Endothelial cell of umbilical vein (primary cell): ENCODE measurements at regions not wholly inside any gene's neighbourhood (a gene's known extent, or its start where the extent isn't known, plus 50 kb on each side); places are given as distances from the start of the nearest gene placed in this dataset.

Source experiments
- EZH2 ChIP-seq: IDR thresholded peaks from 2 replicates; pipeline ENCODE4 v1.6.1; 2012; ENCODE audit warnings: borderline replicate concordance, low read depth, mild to moderate bottlenecking, moderate library complexity, low read length, inconsistent platforms; ENCODE audit not compliant: severe bottlenecking
- MYC ChIP-seq: IDR thresholded peaks from one replicate; pipeline ENCODE4 v1.6.1; 2011; ENCODE audit warnings: mild to moderate bottlenecking, low read depth, low read length
- POLR2A ChIP-seq: IDR thresholded peaks from 2 replicates; pipeline ENCODE4 v1.6.1; 2012; ENCODE audit warnings: low read depth, mild to moderate bottlenecking, control low read depth, low read length
- POLR2AphosphoS5 ChIP-seq: IDR thresholded peaks from 2 replicates; pipeline ENCODE4 v1.6.1; 2012; ENCODE audit warnings: low read depth, mild to moderate bottlenecking, control low read depth, low read length, moderate library complexity; ENCODE audit not compliant: insufficient read depth
- TF ChIP-seq, protein P1 (sequence below), 2 donors: IDR thresholded peaks; 1 replicate in 1 of 2; 2 replicates in 1 of 2; pipeline ENCODE4 v1.5.1; 2011; ENCODE audit warnings: low read length in 2 of 2, mild to moderate bottlenecking in 2 of 2, moderate library complexity in 2 of 2, control low read depth in 1 of 2, inconsistent platforms in 1 of 2, low read depth in 1 of 2; ENCODE audit not compliant: insufficient read depth in 1 of 2; ENCODE audit errors: extremely low read depth in 1 of 2

DNA sequence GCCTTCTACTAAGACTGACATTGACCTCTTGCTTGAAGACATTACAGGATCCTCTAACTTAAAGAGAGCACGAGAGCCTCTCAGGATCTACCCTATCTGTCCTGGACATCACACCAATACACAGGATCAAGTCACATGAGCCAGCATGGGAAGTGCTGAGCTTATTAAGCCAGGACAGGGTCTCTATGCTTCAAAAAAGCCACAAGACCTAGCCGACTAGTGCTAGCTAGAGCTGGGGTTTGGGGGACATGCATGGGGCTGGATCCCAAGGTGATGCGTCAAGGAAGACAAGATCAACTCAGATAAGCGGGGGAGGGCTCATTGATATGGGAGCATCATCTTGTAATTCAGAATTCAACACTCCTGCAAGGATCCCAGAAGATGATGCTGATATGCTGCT, 167.2 kb upstream of the TAB2 start:
- TF ChIP-seq, protein P1, sequence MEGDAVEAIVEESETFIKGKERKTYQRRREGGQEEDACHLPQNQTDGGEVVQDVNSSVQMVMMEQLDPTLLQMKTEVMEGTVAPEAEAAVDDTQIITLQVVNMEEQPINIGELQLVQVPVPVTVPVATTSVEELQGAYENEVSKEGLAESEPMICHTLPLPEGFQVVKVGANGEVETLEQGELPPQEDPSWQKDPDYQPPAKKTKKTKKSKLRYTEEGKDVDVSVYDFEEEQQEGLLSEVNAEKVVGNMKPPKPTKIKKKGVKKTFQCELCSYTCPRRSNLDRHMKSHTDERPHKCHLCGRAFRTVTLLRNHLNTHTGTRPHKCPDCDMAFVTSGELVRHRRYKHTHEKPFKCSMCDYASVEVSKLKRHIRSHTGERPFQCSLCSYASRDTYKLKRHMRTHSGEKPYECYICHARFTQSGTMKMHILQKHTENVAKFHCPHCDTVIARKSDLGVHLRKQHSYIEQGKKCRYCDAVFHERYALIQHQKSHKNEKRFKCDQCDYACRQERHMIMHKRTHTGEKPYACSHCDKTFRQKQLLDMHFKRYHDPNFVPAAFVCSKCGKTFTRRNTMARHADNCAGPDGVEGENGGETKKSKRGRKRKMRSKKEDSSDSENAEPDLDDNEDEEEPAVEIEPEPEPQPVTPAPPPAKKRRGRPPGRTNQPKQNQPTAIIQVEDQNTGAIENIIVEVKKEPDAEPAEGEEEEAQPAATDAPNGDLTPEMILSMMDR (IDR thresholded peaks at IDR 0.05; ENCODE audit: extremely low read depth in 1 of 2, insufficient read depth in 1 of 2, low read depth in 1 of 2, low read length in 2 of 2), result no peak
- TF ChIP-seq POLR2A, result no peak
- TF ChIP-seq POLR2AphosphoS5, result no peak
- no peak for TF ChIP-seq MYC
- TF ChIP-seq EZH2, result no peak
